ENCODE measurements at regions not wholly inside any gene's neighbourhood (a gene's known extent, or its start where the extent isn't known, plus 50 kb on each side); places are given as distances from the start of the nearest gene placed in this dataset.

DNA sequence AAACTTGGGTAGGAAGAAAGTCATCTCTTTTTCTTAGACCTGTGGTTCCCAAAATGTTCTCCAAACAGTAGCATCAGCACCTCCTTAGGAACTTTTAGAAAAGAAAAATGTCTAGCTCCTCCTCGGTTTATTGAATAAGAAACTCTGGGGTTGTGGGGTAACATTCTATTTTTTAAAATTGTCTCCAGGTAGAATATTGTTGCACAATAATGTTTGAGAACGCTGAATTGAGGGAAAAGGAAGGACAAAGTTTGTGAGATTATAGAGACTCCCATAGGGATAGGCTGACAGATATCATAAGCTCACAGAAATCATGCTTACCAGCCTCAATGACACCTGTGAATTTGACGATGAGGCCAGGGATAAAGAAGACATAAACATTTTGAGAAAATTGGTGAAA is 1199.0 kb upstream of the CDH6 start:
- ChIA-PET CTCF (interaction anchor here (1.2 to 1.4 kb wide), 2 partner anchors 42 to 46 kb away, joined by 3 to 5 read pairs; no protein-coding TSS in a partner anchor), POLR2A (no interaction called here)
- H3K9ac ChIP-seq, result no peak overlapping the region

GRCh38 chr5:29993286-29993685 is 1200.2 kb upstream of the CDH6 start:
- TF ChIP-seq TEAD4 (IDR thresholded peaks at IDR 0.05; ENCODE audit: borderline replicate concordance, insufficient read depth) (no peak), NFIC (IDR thresholded peaks at IDR 0.05; ENCODE audit: borderline replicate concordance) (no peak), YY1 (IDR thresholded peaks at IDR 0.05; ENCODE audit: low read depth) (no peak), RXRA (IDR thresholded peaks at IDR 0.05; ENCODE audit: borderline replicate concordance, low read depth) (no peak), CHD2 (IDR thresholded peaks at IDR 0.05; ENCODE audit: low read length, partially characterized antibody) (no peak), FOXJ3 (CRISPR knock-in tag; IDR thresholded peaks at IDR 0.05) (no peak), GATA2 (CRISPR knock-in tag; IDR thresholded peaks at IDR 0.05) (no peak)
- Histone ChIP-seq H3K79me2 (ENCODE audit: insufficient read depth) (no peaks in the 10 kb centered on the region), H3K36me3 (replicated peaks in 1 of 2; ENCODE audit: control insufficient read depth in 1 of 2, insufficient read depth in 2 of 2, low read length in 1 of 2) (no peaks in the 10 kb centered on the region), H4K20me1 (ENCODE audit: insufficient read depth) (no peaks in the 10 kb centered on the region), H3K4me2 (no peak overlapping the region), H3K9ac (no peak overlapping the region), H3K9me2 (no peaks in the 10 kb centered on the region), H2AFZ (ENCODE audit: low read depth) (no peak overlapping the region), H3K9me3 (no peaks in the 10 kb centered on the region), H3K4me1 (ENCODE audit: control insufficient read depth in 1 of 2, insufficient read depth in 2 of 2, low read depth in 1 of 2, low read length in 1 of 2) (no peaks in the 10 kb centered on the region), H3K27me3 (ENCODE audit: insufficient read depth) (no peaks in the 10 kb centered on the region), H3K27ac (ENCODE audit: low read depth in 2 of 2, low read length in 1 of 2) (no peak overlapping the region), H3F3A (replicated peaks; ENCODE audit: insufficient read depth) (no peaks in the 10 kb centered on the region), H3K4me3 (ENCODE audit: low read depth in 2 of 2, low read length in 1 of 2) (no peak overlapping the region)
- POLR2A ChIA-PET, result no interaction called here
- CTCF ChIA-PET, result no interaction called here
- WGBS (ENCODE audit: low lambda C conversion rate), result 1% methylated on average over 3 of the region's 3 CpGs
- DNase-seq, result no peak

More for the DNA sequence above, 1199.0 kb upstream of the CDH6 start:
- 1% methylated on average over 3 of the region's 3 CpGs for WGBS (ENCODE audit: low lambda C conversion rate)
- Histone ChIP-seq H3K27me3 (ENCODE audit: insufficient read depth) (no peaks in the 10 kb centered on the region), H3K4me1 (ENCODE audit: control insufficient read depth in 1 of 2, insufficient read depth in 2 of 2, low read depth in 1 of 2, low read length in 1 of 2) (no peaks in the 10 kb centered on the region), H3F3A (replicated peaks; ENCODE audit: insufficient read depth) (no peaks in the 10 kb centered on the region), H2AFZ (ENCODE audit: low read depth) (no peak overlapping the region), H3K4me2 (no peak overlapping the region), H4K20me1 (ENCODE audit: insufficient read depth) (no peaks in the 10 kb centered on the region), H3K27ac (ENCODE audit: low read depth in 2 of 2, low read length in 1 of 2) (no peak overlapping the region), H3K4me3 (ENCODE audit: low read depth in 2 of 2, low read length in 1 of 2) (no peak overlapping the region), H3K9me2 (no peaks in the 10 kb centered on the region), H3K79me2 (ENCODE audit: insufficient read depth) (no peaks in the 10 kb centered on the region), H3K9me3 (no peaks in the 10 kb centered on the region), H3K36me3 (replicated peaks in 1 of 2; ENCODE audit: control insufficient read depth in 1 of 2, insufficient read depth in 2 of 2, low read length in 1 of 2) (no peaks in the 10 kb centered on the region)
- TF ChIP-seq GATA2 (CRISPR knock-in tag; IDR thresholded peaks at IDR 0.05) (no peak), NFIC (IDR thresholded peaks at IDR 0.05; ENCODE audit: borderline replicate concordance) (no peak), SIN3A (IDR thresholded peaks at IDR 0.05; ENCODE audit: borderline replicate concordance, low read depth, low read length) (no peak), RAD21 (IDR thresholded peaks at IDR 0.05; ENCODE audit: low read length) (no peak), YY1 (IDR thresholded peaks at IDR 0.05; ENCODE audit: low read depth) (no peak), RXRA (IDR thresholded peaks at IDR 0.05; ENCODE audit: borderline replicate concordance, low read depth) (no peak), POLR2AphosphoS5 (IDR thresholded peaks at IDR 0.05; ENCODE audit: low read depth, low read length) (no peak)
- TF ChIP-seq, protein P1, sequence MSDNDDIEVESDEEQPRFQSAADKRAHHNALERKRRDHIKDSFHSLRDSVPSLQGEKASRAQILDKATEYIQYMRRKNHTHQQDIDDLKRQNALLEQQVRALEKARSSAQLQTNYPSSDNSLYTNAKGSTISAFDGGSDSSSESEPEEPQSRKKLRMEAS (IDR thresholded peaks at IDR 0.05; ENCODE audit: low read depth), result no peak
- DNase-seq, result no peak

DNA sequence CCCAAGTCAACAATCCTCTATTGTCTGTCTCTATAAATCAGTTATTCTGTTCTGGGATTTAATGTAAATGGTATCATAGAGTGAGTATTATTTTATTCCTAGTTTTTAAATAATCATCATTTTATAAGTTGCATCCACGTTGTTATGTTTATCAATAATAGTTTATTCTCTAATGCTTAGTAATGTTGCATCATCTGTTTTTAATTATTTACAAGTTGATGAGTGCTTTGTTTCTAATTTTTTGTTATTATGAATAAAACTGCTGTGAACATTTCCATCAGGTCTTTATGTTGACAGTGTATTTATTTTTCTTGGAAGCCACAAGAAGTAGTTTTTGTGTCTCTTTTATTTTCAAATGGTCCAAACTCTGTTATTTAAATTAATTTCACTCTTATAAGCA is 1201.2 kb upstream of the CDH6 start:
- H3K36me3 ChIP-seq (replicated peaks in 1 of 2; ENCODE audit: control insufficient read depth in 1 of 2, insufficient read depth in 2 of 2, low read length in 1 of 2), result no peaks in the 10 kb centered on the region
- no peaks in the 10 kb centered on the region for H3K27me3 ChIP-seq (ENCODE audit: insufficient read depth)
- no peak for DNase-seq
- H3K4me3 ChIP-seq (ENCODE audit: low read depth in 2 of 2, low read length in 1 of 2), result no peak overlapping the region
- H3K4me2 ChIP-seq, result no peak overlapping the region
- no peak overlapping the region for H3K27ac ChIP-seq (ENCODE audit: low read depth in 2 of 2, low read length in 1 of 2)
- H3F3A ChIP-seq (replicated peaks; ENCODE audit: insufficient read depth), result no peaks in the 10 kb centered on the region
- 0% methylated on average over 1 of the region's 1 CpG for WGBS (ENCODE audit: low lambda C conversion rate)
- H3K79me2 ChIP-seq (ENCODE audit: insufficient read depth), result no peaks in the 10 kb centered on the region
- no peaks in the 10 kb centered on the region for H4K20me1 ChIP-seq (ENCODE audit: insufficient read depth)
- H2AFZ ChIP-seq (ENCODE audit: low read depth), result no peak overlapping the region
- TF ChIP-seq TEAD4 (IDR thresholded peaks at IDR 0.05; ENCODE audit: borderline replicate concordance, insufficient read depth) (no peak), EZH2phosphoT487 (IDR thresholded peaks at IDR 0.05; ENCODE audit: borderline replicate concordance, low read depth) (no peak), SMC3 (IDR thresholded peaks at IDR 0.05; ENCODE audit: low read depth, low read length) (no peak), MXI1 (IDR thresholded peaks at IDR 0.05; ENCODE audit: low read depth, low read length) (no peak), YY1 (IDR thresholded peaks at IDR 0.05; ENCODE audit: low read depth) (no peak), MEF2A (IDR thresholded peaks at IDR 0.05; ENCODE audit: borderline replicate concordance, low read depth) (no peak)
- TF ChIP-seq, protein P1 (IDR thresholded peaks at IDR 0.05; ENCODE audit: low read depth), result no peak
- TF ChIP-seq, protein P2, sequence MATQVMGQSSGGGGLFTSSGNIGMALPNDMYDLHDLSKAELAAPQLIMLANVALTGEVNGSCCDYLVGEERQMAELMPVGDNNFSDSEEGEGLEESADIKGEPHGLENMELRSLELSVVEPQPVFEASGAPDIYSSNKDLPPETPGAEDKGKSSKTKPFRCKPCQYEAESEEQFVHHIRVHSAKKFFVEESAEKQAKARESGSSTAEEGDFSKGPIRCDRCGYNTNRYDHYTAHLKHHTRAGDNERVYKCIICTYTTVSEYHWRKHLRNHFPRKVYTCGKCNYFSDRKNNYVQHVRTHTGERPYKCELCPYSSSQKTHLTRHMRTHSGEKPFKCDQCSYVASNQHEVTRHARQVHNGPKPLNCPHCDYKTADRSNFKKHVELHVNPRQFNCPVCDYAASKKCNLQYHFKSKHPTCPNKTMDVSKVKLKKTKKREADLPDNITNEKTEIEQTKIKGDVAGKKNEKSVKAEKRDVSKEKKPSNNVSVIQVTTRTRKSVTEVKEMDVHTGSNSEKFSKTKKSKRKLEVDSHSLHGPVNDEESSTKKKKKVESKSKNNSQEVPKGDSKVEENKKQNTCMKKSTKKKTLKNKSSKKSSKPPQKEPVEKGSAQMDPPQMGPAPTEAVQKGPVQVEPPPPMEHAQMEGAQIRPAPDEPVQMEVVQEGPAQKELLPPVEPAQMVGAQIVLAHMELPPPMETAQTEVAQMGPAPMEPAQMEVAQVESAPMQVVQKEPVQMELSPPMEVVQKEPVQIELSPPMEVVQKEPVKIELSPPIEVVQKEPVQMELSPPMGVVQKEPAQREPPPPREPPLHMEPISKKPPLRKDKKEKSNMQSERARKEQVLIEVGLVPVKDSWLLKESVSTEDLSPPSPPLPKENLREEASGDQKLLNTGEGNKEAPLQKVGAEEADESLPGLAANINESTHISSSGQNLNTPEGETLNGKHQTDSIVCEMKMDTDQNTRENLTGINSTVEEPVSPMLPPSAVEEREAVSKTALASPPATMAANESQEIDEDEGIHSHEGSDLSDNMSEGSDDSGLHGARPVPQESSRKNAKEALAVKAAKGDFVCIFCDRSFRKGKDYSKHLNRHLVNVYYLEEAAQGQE (IDR thresholded peaks at IDR 0.05; ENCODE audit: low read depth, low read length), result no peak
- no peaks in the 10 kb centered on the region for H3K9me3 ChIP-seq
- ChIA-PET POLR2A (no interaction called here), CTCF (interaction anchor here (0.6 kb wide), 1 partner anchor 72 kb away, joined by 3 read pairs; no protein-coding TSS in a partner anchor)
- H3K4me1 ChIP-seq (ENCODE audit: control insufficient read depth in 1 of 2, insufficient read depth in 2 of 2, low read depth in 1 of 2, low read length in 1 of 2), result no peaks in the 10 kb centered on the region
- H3K9me2 ChIP-seq, result no peaks in the 10 kb centered on the region
- no peak overlapping the region for H3K9ac ChIP-seq

Data from SK-N-SH (cell line).